ENCODE measurements at regions not wholly inside any gene's neighbourhood (a gene's known extent, or its start where the extent isn't known, plus 50 kb on each side); places are given as distances from the start of the nearest gene placed in this dataset.

DNA sequence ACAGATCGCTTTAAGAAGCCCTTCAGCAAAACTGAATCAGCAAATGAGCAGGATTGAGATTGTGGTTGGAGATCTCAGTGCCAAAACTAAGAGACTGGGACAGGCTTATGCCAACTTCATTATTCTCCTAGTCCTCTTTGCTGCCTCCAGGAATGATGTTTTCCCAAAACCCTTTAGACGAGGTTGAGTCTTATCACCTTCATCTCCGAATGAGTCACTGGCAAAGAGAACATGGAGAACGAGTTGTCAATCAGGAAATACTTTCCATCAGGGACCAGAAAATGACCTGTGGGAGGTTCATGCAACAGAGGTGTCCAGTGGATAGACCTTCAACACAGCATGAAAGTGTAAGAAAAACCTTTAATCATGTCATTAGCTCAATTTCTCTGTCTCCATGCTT lies 461.5 kb downstream of the RMST start:
- DNase-seq (ENCODE audit: low spot score): no peak

DNA sequence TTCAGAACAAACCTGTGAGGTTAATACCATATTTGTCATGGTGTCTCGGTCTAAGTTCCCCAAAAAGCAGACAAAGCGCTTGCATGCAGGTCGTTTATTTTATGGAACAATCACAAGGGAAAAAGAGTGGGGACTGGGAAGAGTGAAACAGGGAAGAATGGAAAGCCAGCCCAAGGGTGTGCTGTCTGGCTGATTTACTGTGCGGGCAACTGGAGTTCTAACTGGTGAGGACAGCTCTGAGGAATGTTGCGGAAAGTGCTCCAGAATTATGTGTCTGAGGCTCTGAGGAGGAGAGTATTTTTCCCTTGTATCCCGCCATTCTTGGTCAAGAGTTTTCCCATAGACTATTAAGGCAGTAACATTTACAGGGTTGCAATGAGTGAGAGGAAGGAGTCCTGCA lies 465.4 kb downstream of the RMST start:
- DNase-seq (ENCODE audit: low spot score): no peak

GRCh38 chr12:97936165-97936564 lies 473.6 kb downstream of the RMST start:
- no peak for DNase-seq (ENCODE audit: low spot score)

GRCh38 chr12:97938031-97938430 lies 475.4 kb downstream of the RMST start:
- no peak for DNase-seq (ENCODE audit: low spot score)

- DNase-seq (ENCODE audit: low spot score): no peak
These were observed 476.6 kb downstream of the RMST start for GRCh38 chr12:97939156-97939555.

- no peak for DNase-seq (ENCODE audit: low spot score)
These were observed 477.5 kb downstream of the RMST start for GRCh38 chr12:97940105-97940504.

DNA sequence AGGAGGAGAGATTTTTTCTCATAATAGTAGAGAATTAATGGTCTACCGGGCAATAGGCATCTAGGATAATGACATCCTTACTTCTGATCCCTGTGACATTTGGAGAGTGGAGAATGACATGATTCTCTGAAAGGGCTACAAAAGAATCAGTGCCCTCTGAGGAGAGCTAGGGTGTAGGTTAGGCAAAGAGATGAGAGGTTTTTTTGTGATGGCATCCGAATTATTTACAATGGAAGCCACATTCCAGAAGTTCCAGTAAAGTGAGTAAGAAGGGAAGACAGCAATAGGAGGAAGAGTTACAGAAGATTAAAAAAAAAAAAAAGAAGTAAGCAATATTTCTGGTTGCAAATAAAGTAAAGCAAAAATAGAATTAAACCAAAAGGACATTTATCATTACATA lies 478.0 kb downstream of the RMST start:
- no peak for DNase-seq (ENCODE audit: low spot score)

GRCh38 chr12:97941686-97942354 lies 479.2 kb downstream of the RMST start:
- DNase-seq (ENCODE audit: low spot score): no peak

GRCh38 chr12:97943359-97943758 lies 480.8 kb downstream of the RMST start:
- no peak for DNase-seq (ENCODE audit: low spot score)

- DNase-seq (ENCODE audit: low spot score): no peak
These were observed 482.0 kb downstream of the RMST start for GRCh38 chr12:97944576-97944975.

- DNase-seq (ENCODE audit: low spot score): no peak
These were observed 484.1 kb downstream of the RMST start for GRCh38 chr12:97946701-97947100.

GRCh38 chr12:97948591-97948990 lies 486.0 kb downstream of the RMST start:
- DNase-seq (ENCODE audit: low spot score): no peak

- DNase-seq (ENCODE audit: low spot score): no peak
These were observed 488.6 kb downstream of the RMST start for GRCh38 chr12:97951239-97951638.

DNA sequence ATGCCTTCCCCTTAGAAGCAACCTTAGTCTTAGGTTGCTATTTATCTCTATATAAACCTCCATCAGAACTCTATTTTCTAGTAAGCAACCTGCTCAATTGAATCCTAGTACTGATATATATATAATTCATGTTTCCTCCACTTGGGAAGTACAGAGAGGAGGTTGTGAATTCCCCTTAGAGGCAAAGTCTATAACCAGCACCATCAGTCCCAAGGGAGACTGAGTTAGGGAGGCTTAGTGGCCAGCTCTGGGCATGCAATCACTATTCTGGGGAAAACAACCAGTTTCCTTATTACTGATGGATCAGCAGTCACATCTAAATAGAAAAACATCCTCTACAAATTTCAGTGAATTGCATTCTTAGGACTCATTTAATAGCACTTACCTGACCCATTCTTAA lies 489.1 kb downstream of the RMST start:
- no peak for DNase-seq (ENCODE audit: low spot score)

DNA sequence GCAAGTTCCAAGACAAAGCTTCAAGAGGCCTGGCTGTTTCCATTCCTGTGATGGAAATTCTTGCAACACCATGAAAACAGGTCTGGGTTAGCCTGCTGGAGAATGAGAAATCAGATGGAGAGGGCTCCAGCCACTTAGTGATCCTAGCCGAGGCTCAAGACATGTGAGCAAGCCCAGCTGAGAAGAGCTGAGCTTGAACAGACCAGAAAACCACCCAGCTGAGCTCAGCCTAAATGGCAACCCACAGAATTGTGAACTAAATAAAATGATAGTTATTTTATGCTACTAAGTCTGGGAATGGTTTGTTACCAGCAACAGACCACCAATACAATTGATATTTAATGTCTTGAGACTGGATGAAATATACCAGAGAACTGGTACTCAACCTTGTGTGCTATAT lies 494.5 kb downstream of the RMST start:
- DNase-seq (ENCODE audit: low spot score): no peak

- no peak for DNase-seq (ENCODE audit: low spot score)
These were observed 497.6 kb downstream of the RMST start for GRCh38 chr12:97960225-97960624.

- DNase-seq (ENCODE audit: low spot score): no peak
These were observed 498.4 kb downstream of the RMST start for GRCh38 chr12:97960741-97961608.

DNA sequence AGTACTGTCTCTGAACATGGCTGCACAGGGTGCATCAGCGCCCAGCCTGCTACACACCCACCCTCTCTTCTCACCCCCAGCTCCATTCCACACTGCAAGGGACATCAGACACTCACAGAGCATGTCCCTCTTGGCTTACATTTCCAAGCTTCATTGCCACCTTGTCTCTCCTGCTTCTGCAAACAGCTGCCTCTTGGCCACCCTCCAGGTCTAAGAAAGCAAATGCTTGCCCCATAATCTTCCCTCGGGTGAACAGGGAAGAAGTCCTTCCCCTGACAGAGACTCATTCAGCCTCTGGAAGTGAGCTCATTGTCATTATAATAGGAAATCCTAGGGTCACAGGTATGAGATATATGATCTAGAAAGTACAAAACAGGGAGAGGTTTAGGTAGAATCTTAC lies 505.2 kb downstream of the RMST start:
- DNase-seq (ENCODE audit: low spot score): no peak

DNA sequence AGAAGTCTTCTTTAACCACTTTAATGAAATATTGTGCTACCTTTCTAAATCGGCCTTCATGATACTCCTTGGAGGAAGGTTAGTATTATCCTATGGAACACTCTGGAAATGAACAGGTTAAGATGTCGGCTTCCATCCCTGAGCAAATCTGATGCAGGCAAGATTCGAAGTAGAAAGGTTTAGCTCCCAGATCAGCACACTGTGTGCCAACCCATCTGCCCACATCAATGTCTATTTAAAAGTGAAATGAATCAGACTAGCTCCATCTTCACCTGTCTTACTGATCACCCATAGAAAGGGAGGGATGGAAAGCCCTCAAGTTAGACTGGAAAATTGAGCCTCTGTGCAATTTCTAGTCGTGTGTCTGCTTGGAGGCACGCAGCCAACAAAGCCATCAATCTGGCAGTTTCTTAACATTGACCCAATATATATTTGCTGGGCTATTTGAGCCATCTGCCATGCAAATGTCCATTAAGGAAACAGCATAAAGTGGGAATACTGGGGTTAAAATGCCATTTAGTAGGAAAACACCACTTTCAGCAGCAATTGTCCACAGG lies 506.1 kb downstream of the RMST start:
- no peak for DNase-seq (ENCODE audit: low spot score)

GRCh38 chr12:97977870-97978405 lies 515.3 kb downstream of the RMST start:
- DNase-seq (ENCODE audit: low spot score): no peak

DNA sequence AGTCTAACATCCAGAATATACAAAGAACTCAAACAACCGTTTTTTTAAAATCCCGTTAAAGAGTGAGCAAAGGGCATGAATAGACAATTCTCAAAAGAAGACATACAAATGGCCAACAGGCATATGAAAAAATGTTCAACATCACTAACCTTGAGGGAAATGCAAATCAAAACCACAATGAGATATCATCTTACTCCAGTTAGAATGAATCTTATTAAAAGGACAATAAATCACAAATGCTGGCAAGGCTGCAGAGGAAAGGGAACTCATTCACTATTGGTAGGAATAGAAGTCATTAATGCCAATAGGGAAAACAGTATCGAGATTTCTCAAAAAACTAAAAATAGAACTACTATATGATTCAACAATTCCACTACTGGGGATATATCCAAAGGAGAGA lies 520.1 kb downstream of the RMST start:
- no peak for DNase-seq (ENCODE audit: low spot score)

DNA sequence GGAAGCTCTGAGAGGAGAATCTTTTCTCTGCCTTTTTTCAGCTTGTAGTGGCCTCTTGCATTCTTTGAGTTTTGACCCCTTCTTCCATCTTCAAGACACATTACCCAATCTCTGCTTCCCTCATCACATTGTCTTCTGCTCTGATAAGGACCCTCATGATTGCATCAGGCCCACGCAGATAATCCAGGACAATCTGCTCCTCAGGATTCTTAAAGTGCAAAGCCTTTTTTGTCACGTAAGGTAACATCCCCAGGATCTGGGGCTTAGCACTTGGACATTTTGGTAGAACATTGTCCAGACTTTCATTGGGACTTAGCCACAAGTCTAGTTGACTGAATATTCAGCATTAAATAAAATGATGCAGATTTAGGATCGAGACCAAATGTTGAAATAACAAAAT lies 521.2 kb downstream of the RMST start:
- no peak for DNase-seq (ENCODE audit: low spot score)

DNA sequence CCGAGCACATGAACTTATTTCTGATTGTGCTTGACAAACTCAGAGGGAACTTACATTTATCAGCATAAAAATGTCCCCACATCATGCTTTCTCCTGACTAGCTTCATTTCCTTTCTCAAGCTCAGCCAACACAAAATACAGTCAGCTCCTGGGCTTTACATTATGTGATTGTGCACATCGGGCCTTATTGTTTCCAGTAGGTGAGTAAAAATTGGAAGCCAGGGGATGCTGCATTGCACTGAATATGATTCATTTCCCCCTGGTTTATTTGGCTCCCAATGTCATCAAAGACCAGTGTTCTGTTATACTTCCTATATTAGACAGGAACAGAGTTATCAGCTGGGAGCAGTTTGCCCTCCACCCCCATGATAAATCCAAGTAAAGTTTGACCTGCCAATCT lies 521.8 kb downstream of the RMST start:
- no peak for DNase-seq (ENCODE audit: low spot score)
